ENCODE measurements at regions not wholly inside any gene's neighbourhood (a gene's known extent, or its start where the extent isn't known, plus 50 kb on each side); places are given as distances from the start of the nearest gene placed in this dataset.

GRCh38 chr12:14264316-14264715 lies 101.2 kb upstream of the ATF7IP start:
- peaks cover 14% of the 10 kb centered on the region for H3K4me1 Mint-ChIP-seq
- no peak overlapping the region for H3K4me3 Mint-ChIP-seq
- H3K9me3 Mint-ChIP-seq = peaks cover 2% of the 10 kb centered on the region
- H3K27ac Mint-ChIP-seq = no peak overlapping the region
- no peaks in the 10 kb centered on the region for H3K27me3 Mint-ChIP-seq
- H3K36me3 Mint-ChIP-seq = no peaks in the 10 kb centered on the region

GRCh38 chr12:14264778-14265177 lies 100.7 kb upstream of the ATF7IP start:
- H3K27ac Mint-ChIP-seq = no peak overlapping the region
- H3K9me3 Mint-ChIP-seq = peaks cover 4% of the 10 kb centered on the region
- H3K4me3 Mint-ChIP-seq = no peak overlapping the region
- no peaks in the 10 kb centered on the region for H3K27me3 Mint-ChIP-seq
- H3K4me1 Mint-ChIP-seq = peaks cover 13% of the 10 kb centered on the region
- H3K36me3 Mint-ChIP-seq = peaks cover 2% of the 10 kb centered on the region

GRCh38 chr12:14268120-14268515 lies 97.4 kb upstream of the ATF7IP start:
- Mint-ChIP-seq H3K4me3 (no peak overlapping the region), H3K4me1 (peaks cover 6% of the 10 kb centered on the region), H3K9me3 (peaks cover 10% of the 10 kb centered on the region), H3K27ac (no peak overlapping the region), H3K36me3 (peaks cover 7% of the 10 kb centered on the region), H3K27me3 (no peaks in the 10 kb centered on the region)

- peaks cover 10% of the 10 kb centered on the region for H3K9me3 Mint-ChIP-seq
- H3K36me3 Mint-ChIP-seq = peaks cover 9% of the 10 kb centered on the region
- H3K27ac Mint-ChIP-seq = no peak overlapping the region
- H3K27me3 Mint-ChIP-seq = no peaks in the 10 kb centered on the region
- H3K4me3 Mint-ChIP-seq = no peak overlapping the region
- H3K4me1 Mint-ChIP-seq = peaks cover 12% of the 10 kb centered on the region
Measured at GRCh38 chr12:14270392-14270791, 95.1 kb upstream of the ATF7IP start.

- H3K9me3 Mint-ChIP-seq = peaks cover 10% of the 10 kb centered on the region
- no peaks in the 10 kb centered on the region for H3K27me3 Mint-ChIP-seq
- no peak overlapping the region for H3K4me3 Mint-ChIP-seq
- H3K27ac Mint-ChIP-seq = no peak overlapping the region
- peaks cover 9% of the 10 kb centered on the region for H3K36me3 Mint-ChIP-seq
- H3K4me1 Mint-ChIP-seq = peaks cover 25% of the 10 kb centered on the region
Measured at GRCh38 chr12:14272956-14273912, 92.2 kb upstream of the ATF7IP start.

GRCh38 chr12:14273913-14274311 lies 91.6 kb upstream of the ATF7IP start:
- H3K36me3 Mint-ChIP-seq = peaks cover 9% of the 10 kb centered on the region
- H3K4me1 Mint-ChIP-seq = peaks cover 28% of the 10 kb centered on the region
- peaks cover 10% of the 10 kb centered on the region for H3K9me3 Mint-ChIP-seq
- H3K27ac Mint-ChIP-seq = no peak overlapping the region
- no peaks in the 10 kb centered on the region for H3K27me3 Mint-ChIP-seq
- no peak overlapping the region for H3K4me3 Mint-ChIP-seq

- Mint-ChIP-seq H3K4me3 (no peak overlapping the region), H3K36me3 (peaks cover 6% of the 10 kb centered on the region), H3K27ac (no peak overlapping the region), H3K9me3 (peaks cover 6% of the 10 kb centered on the region), H3K4me1 (peaks cover 28% of the 10 kb centered on the region), H3K27me3 (no peaks in the 10 kb centered on the region)
Measured at GRCh38 chr12:14275111-14275510, 90.4 kb upstream of the ATF7IP start.

- Mint-ChIP-seq H3K27me3 (no peaks in the 10 kb centered on the region), H3K4me3 (no peak overlapping the region), H3K27ac (no peak overlapping the region), H3K4me1 (peaks cover 32% of the 10 kb centered on the region), H3K36me3 (peaks cover 4% of the 10 kb centered on the region), H3K9me3 (no peaks in the 10 kb centered on the region)
Measured at GRCh38 chr12:14275886-14276285, 89.6 kb upstream of the ATF7IP start.

- H3K4me1 Mint-ChIP-seq = peaks cover 27% of the 10 kb centered on the region
- H3K36me3 Mint-ChIP-seq = peaks cover 4% of the 10 kb centered on the region
- no peaks in the 10 kb centered on the region for H3K9me3 Mint-ChIP-seq
- H3K4me3 Mint-ChIP-seq = no peak overlapping the region
- H3K27ac Mint-ChIP-seq = peak overlapping the region; percentile 46
- no peaks in the 10 kb centered on the region for H3K27me3 Mint-ChIP-seq
Measured at GRCh38 chr12:14278294-14278953, 87.1 kb upstream of the ATF7IP start.

- Mint-ChIP-seq H3K4me1 (peaks cover 20% of the 10 kb centered on the region), H3K27me3 (no peaks in the 10 kb centered on the region), H3K9me3 (no peaks in the 10 kb centered on the region), H3K4me3 (no peak overlapping the region), H3K36me3 (peaks cover 3% of the 10 kb centered on the region), H3K27ac (peak overlapping the region; percentile 57)
Measured at GRCh38 chr12:14279845-14280244, 85.6 kb upstream of the ATF7IP start.

GRCh38 chr12:14280921-14281320 lies 84.6 kb upstream of the ATF7IP start:
- peaks cover 2% of the 10 kb centered on the region for H3K36me3 Mint-ChIP-seq
- H3K4me3 Mint-ChIP-seq = no peak overlapping the region
- no peaks in the 10 kb centered on the region for H3K27me3 Mint-ChIP-seq
- H3K9me3 Mint-ChIP-seq = no peaks in the 10 kb centered on the region
- H3K27ac Mint-ChIP-seq = no peak overlapping the region
- peaks cover 15% of the 10 kb centered on the region for H3K4me1 Mint-ChIP-seq

GRCh38 chr12:14281539-14281938 lies 83.9 kb upstream of the ATF7IP start:
- Mint-ChIP-seq H3K36me3 (peaks cover 2% of the 10 kb centered on the region), H3K4me1 (peaks cover 11% of the 10 kb centered on the region), H3K27me3 (no peaks in the 10 kb centered on the region)

GRCh38 chr12:14283489-14284144 lies 81.9 kb upstream of the ATF7IP start:
- Mint-ChIP-seq H3K27me3 (no peaks in the 10 kb centered on the region), H3K9me3 (no peaks in the 10 kb centered on the region), H3K27ac (no peak overlapping the region), H3K4me1 (peaks cover 6% of the 10 kb centered on the region), H3K4me3 (no peak overlapping the region), H3K36me3 (peaks cover 2% of the 10 kb centered on the region)

More at GRCh38 chr12:14281539-14281938, 83.9 kb upstream of the ATF7IP start:
- H3K27ac Mint-ChIP-seq = no peak overlapping the region
- H3K9me3 Mint-ChIP-seq = no peaks in the 10 kb centered on the region
- H3K4me3 Mint-ChIP-seq = no peak overlapping the region

- no peak overlapping the region for H3K27ac Mint-ChIP-seq
- H3K27me3 Mint-ChIP-seq = no peaks in the 10 kb centered on the region
- H3K4me1 Mint-ChIP-seq = peaks cover 4% of the 10 kb centered on the region
- H3K4me3 Mint-ChIP-seq = no peak overlapping the region
- no peaks in the 10 kb centered on the region for H3K9me3 Mint-ChIP-seq
- peaks cover 2% of the 10 kb centered on the region for H3K36me3 Mint-ChIP-seq
Measured at GRCh38 chr12:14284184-14284722, 81.2 kb upstream of the ATF7IP start.

- Mint-ChIP-seq H3K4me1 (no peaks in the 10 kb centered on the region), H3K9me3 (peaks cover 3% of the 10 kb centered on the region), H3K27ac (no peak overlapping the region), H3K36me3 (peaks cover 2% of the 10 kb centered on the region), H3K4me3 (no peak overlapping the region), H3K27me3 (no peaks in the 10 kb centered on the region)
Measured at GRCh38 chr12:14289601-14290000, 75.9 kb upstream of the ATF7IP start.

Measured in activated naive CD4-positive, alpha-beta T cell treated with anti-CD3 and anti-CD28 coated beads, Interleukin-2, amount 50 U/mL, for 24 hours (primary cell).